ENCODE measurements at regions not wholly inside any gene's neighbourhood (a gene's known extent, or its start where the extent isn't known, plus 50 kb on each side); places are given as distances from the start of the nearest gene placed in this dataset.

DNA sequence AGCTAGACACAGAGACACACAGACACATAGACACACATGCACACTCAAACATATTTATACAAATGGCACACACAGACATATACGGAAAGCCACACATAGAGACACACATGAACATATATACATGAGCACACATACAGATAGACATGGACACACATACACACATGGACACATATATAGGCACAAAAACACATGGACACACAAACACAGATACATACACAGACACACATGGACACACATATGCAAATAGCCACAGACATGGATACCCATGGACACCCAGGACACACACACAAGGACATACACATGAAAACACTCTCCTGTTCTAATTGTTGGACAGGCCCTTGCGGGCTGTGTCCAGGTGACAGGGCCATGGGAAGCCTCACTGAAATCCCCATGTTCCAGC lies 160.1 kb downstream of the IRS1 start:
- Histone ChIP-seq H3K36me3 (ENCODE audit: control insufficient read depth, insufficient read depth, low read length, severe bottlenecking) (no peaks in the 10 kb centered on the region), H3K4me3 (ENCODE audit: low read length) (no peak overlapping the region), H3K4me1 (ENCODE audit: control insufficient read depth, insufficient read depth, low read length) (peaks cover 17% of the 10 kb centered on the region), H3K9me3 (ENCODE audit: control insufficient read depth, low read length) (peaks cover 9% of the 10 kb centered on the region), H3K27me3 (replicated peaks; ENCODE audit: control insufficient read depth, insufficient read depth, low read length) (no peaks in the 10 kb centered on the region), H3K9ac (ENCODE audit: low read length) (no peak overlapping the region)
- DNase-seq (ENCODE audit: low read depth): no peak

DNA sequence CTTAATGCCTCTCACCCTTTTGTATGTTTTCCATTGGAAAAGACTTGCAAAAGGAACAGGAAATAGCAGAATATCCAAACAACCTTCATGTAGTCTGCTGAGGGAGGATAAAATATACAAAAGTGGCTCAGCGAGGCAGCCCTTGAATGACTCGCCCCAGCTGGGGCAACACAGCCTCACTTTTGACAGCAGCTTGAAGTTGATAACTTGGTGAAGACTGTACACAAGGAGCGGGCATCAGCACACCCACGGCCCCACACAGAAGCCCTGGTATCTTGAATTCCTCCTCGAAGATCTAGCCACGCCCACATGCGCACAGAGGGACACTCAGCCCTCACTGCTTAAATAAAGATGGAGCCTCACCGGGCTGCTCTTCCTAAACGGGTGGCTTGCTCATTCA lies 161.0 kb downstream of the IRS1 start:
- peak; percentile 12 for DNase-seq (ENCODE audit: low read depth)
- Histone ChIP-seq H3K4me1 (ENCODE audit: control insufficient read depth, insufficient read depth, low read length) (peaks cover 7% of the 10 kb centered on the region), H3K4me3 (ENCODE audit: low read length) (no peak overlapping the region), H3K27me3 (replicated peaks; ENCODE audit: control insufficient read depth, insufficient read depth, low read length) (no peaks in the 10 kb centered on the region), H3K36me3 (ENCODE audit: control insufficient read depth, insufficient read depth, low read length, severe bottlenecking) (no peaks in the 10 kb centered on the region), H3K9me3 (ENCODE audit: control insufficient read depth, low read length) (peaks cover 9% of the 10 kb centered on the region), H3K9ac (ENCODE audit: low read length) (no peak overlapping the region)

GRCh38 chr2:226637383-226637782 lies 162.2 kb downstream of the IRS1 start:
- Histone ChIP-seq H3K4me3 (ENCODE audit: low read length) (no peak overlapping the region), H3K9me3 (ENCODE audit: control insufficient read depth, low read length) (peaks cover 9% of the 10 kb centered on the region), H3K27me3 (replicated peaks; ENCODE audit: control insufficient read depth, insufficient read depth, low read length) (no peaks in the 10 kb centered on the region), H3K4me1 (ENCODE audit: control insufficient read depth, insufficient read depth, low read length) (no peaks in the 10 kb centered on the region), H3K36me3 (ENCODE audit: control insufficient read depth, insufficient read depth, low read length, severe bottlenecking) (no peaks in the 10 kb centered on the region), H3K9ac (ENCODE audit: low read length) (no peak overlapping the region)
- DNase-seq (ENCODE audit: low read depth): no peak

DNA sequence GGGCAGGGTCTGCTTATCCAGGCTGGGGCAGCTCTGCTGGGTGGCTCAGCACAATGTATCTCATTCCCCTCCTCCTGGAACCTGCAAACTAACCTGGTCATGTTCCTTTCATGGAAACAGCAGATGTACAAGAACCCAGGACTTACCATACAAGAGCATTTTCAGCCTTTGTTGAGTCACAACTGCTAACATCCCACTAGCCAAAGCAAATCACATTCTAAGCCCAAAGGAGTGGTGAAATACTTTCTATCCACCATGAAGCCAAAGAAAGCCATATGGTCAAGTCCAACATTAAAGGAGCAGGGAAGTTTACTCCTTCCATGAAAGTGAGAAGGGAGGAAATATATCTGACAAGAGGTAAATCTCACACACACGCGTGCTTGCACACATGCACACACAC lies 163.0 kb downstream of the IRS1 start:
- no peak for DNase-seq (ENCODE audit: low read depth)
- no peak overlapping the region for H3K4me3 ChIP-seq (ENCODE audit: low read length)
- H3K36me3 ChIP-seq (ENCODE audit: control insufficient read depth, insufficient read depth, low read length, severe bottlenecking): no peaks in the 10 kb centered on the region
- no peaks in the 10 kb centered on the region for H3K27me3 ChIP-seq (replicated peaks; ENCODE audit: control insufficient read depth, insufficient read depth, low read length)
- peaks cover 9% of the 10 kb centered on the region for H3K9me3 ChIP-seq (ENCODE audit: control insufficient read depth, low read length)
- H3K9ac ChIP-seq (ENCODE audit: low read length): no peak overlapping the region
- H3K4me1 ChIP-seq (ENCODE audit: control insufficient read depth, insufficient read depth, low read length): no peaks in the 10 kb centered on the region

- H3K9me3 ChIP-seq (ENCODE audit: control insufficient read depth, low read length): peaks cover 3% of the 10 kb centered on the region
- no peaks in the 10 kb centered on the region for H3K4me1 ChIP-seq (ENCODE audit: control insufficient read depth, insufficient read depth, low read length)
- no peak overlapping the region for H3K9ac ChIP-seq (ENCODE audit: low read length)
- no peak for DNase-seq (ENCODE audit: low read depth)
- H3K36me3 ChIP-seq (ENCODE audit: control insufficient read depth, insufficient read depth, low read length, severe bottlenecking): no peaks in the 10 kb centered on the region
- no peaks in the 10 kb centered on the region for H3K27me3 ChIP-seq (replicated peaks; ENCODE audit: control insufficient read depth, insufficient read depth, low read length)
- H3K4me3 ChIP-seq (ENCODE audit: low read length): no peak overlapping the region
These were observed 164.5 kb downstream of the IRS1 start for GRCh38 chr2:226634943-226635604.

DNA sequence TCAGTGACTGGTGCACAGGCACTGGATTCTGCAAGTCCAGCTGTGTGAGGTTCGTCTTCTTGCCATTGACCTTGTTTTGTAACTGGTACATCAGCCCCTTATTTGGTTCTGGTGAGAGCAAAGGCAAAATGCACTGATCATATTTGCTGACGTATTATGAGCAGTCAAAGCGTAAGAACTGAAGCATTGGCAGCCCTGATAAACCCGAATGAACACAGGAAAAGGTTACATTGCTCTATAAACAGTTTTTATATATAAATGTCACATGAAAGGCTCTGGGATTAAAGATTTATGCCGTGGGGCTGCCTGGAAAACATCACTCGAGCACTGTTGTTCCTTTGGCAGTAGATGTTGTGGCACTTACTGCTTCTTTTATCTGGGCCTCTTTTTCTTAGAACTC lies 167.9 kb downstream of the IRS1 start:
- no peaks in the 10 kb centered on the region for H3K27me3 ChIP-seq (replicated peaks; ENCODE audit: control insufficient read depth, insufficient read depth, low read length)
- no peaks in the 10 kb centered on the region for H3K9me3 ChIP-seq (ENCODE audit: control insufficient read depth, low read length)
- DNase-seq (ENCODE audit: low read depth): no peak
- no peaks in the 10 kb centered on the region for H3K36me3 ChIP-seq (ENCODE audit: control insufficient read depth, insufficient read depth, low read length, severe bottlenecking)
- H3K4me3 ChIP-seq (ENCODE audit: low read length): no peak overlapping the region
- no peaks in the 10 kb centered on the region for H3K4me1 ChIP-seq (ENCODE audit: control insufficient read depth, insufficient read depth, low read length)
- no peak overlapping the region for H3K9ac ChIP-seq (ENCODE audit: low read length)

- Histone ChIP-seq H3K27me3 (replicated peaks; ENCODE audit: control insufficient read depth, insufficient read depth, low read length) (no peaks in the 10 kb centered on the region), H3K4me1 (ENCODE audit: control insufficient read depth, insufficient read depth, low read length) (no peaks in the 10 kb centered on the region), H3K4me3 (ENCODE audit: low read length) (no peak overlapping the region), H3K9me3 (ENCODE audit: control insufficient read depth, low read length) (no peaks in the 10 kb centered on the region), H3K36me3 (ENCODE audit: control insufficient read depth, insufficient read depth, low read length, severe bottlenecking) (no peaks in the 10 kb centered on the region), H3K9ac (ENCODE audit: low read length) (no peak overlapping the region)
- DNase-seq (ENCODE audit: low read depth): no peak
These were observed 168.4 kb downstream of the IRS1 start for GRCh38 chr2:226631187-226631586.

DNA sequence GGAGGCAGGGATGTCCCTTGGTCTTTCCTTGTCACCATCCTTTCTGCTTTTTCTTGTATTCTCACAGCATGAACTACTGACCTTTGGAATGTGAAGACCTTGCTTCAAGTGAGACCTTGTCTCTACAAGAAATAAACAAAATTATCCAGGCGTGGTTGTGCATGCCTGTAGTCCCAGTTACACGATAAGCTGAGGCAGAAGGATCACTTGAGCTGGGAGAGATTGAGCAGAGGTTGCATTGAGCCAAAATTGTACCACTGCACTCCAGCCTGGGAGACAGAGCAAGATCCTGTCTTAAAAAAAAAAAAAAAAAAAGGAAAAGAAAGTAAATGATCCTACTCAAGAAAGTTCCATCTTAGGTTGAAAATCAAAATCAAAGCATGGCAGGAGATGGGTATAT lies 173.7 kb downstream of the IRS1 start:
- no peak overlapping the region for H3K9ac ChIP-seq (ENCODE audit: low read length)
- no peak overlapping the region for H3K4me3 ChIP-seq (ENCODE audit: low read length)
- H3K4me1 ChIP-seq (ENCODE audit: control insufficient read depth, insufficient read depth, low read length): no peaks in the 10 kb centered on the region
- DNase-seq (ENCODE audit: low read depth): no peak
- no peaks in the 10 kb centered on the region for H3K36me3 ChIP-seq (ENCODE audit: control insufficient read depth, insufficient read depth, low read length, severe bottlenecking)
- no peaks in the 10 kb centered on the region for H3K27me3 ChIP-seq (replicated peaks; ENCODE audit: control insufficient read depth, insufficient read depth, low read length)
- no peaks in the 10 kb centered on the region for H3K9me3 ChIP-seq (ENCODE audit: control insufficient read depth, low read length)

DNA sequence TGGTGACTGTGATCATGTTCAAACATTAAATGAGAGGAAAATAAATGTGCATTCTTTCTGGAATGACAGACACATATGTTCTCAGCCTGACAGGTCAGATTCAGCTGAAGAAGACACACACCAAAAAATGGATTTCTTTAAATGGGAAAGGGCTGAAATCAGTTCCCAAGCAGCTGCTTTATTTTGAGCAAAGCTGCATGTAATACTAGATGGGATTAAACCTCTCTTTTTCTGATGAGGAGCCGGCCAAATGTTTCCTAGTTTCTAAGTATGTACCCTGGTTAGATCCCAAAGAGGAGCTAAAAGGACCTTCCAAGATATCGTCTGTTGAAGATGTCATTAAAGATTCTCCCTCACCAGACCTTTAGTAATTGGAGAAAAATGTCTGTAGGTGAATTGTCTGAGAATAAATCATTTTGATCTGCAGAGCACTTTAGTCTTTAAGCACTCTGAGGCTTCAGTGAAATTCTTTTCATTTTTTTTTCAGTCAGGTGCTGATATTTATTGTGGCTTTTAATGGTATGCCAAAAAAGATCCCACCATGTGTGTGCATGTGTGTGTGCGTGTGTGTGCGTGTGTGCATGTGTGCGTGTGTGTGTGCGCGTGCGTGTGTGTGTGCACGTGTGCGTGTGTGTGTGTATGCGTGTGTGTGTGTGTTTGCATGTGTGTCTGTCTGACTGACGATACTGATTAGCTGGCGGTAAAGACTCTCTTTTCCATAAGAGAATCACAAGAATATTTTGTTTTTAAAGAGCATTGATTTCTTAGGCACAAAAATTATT lies 175.8 kb downstream of the IRS1 start:
- DNase-seq (ENCODE audit: low read depth): peak; percentile 28
- H3K4me3 ChIP-seq (ENCODE audit: low read length): no peak overlapping the region
- H3K4me1 ChIP-seq (ENCODE audit: control insufficient read depth, insufficient read depth, low read length): no peaks in the 10 kb centered on the region
- no peaks in the 10 kb centered on the region for H3K27me3 ChIP-seq (replicated peaks; ENCODE audit: control insufficient read depth, insufficient read depth, low read length)
- no peak overlapping the region for H3K9ac ChIP-seq (ENCODE audit: low read length)
- no peaks in the 10 kb centered on the region for H3K36me3 ChIP-seq (ENCODE audit: control insufficient read depth, insufficient read depth, low read length, severe bottlenecking)
- H3K9me3 ChIP-seq (ENCODE audit: control insufficient read depth, low read length): no peaks in the 10 kb centered on the region

DNA sequence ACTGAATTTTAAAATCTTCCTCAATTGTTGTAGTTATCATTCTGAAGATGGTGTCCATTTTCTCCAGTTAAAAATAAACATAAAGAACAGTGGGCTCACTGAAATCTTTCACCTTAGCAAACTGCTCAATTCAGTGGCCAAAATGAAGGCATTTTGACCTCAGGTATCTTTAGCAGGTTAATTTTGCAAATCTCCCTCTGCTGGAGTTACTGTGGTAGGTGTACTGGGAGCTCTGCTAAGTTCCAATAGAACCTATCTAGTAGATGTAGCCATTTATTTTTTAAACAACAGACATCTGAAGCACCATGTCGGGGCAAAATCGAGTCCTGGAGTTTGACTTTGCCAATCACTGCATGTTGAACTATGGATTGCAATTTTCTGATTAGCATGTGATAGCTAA lies 177.1 kb downstream of the IRS1 start:
- H3K9ac ChIP-seq (ENCODE audit: low read length): no peak overlapping the region
- no peak overlapping the region for H3K4me3 ChIP-seq (ENCODE audit: low read length)
- H3K27me3 ChIP-seq (replicated peaks; ENCODE audit: control insufficient read depth, insufficient read depth, low read length): no peaks in the 10 kb centered on the region
- no peaks in the 10 kb centered on the region for H3K36me3 ChIP-seq (ENCODE audit: control insufficient read depth, insufficient read depth, low read length, severe bottlenecking)
- DNase-seq (ENCODE audit: low read depth): no peak
- no peaks in the 10 kb centered on the region for H3K9me3 ChIP-seq (ENCODE audit: control insufficient read depth, low read length)
- H3K4me1 ChIP-seq (ENCODE audit: control insufficient read depth, insufficient read depth, low read length): no peaks in the 10 kb centered on the region

GRCh38 chr2:226620176-226620575 lies 179.4 kb downstream of the IRS1 start:
- Histone ChIP-seq H3K9ac (ENCODE audit: low read length) (no peak overlapping the region), H3K27me3 (replicated peaks; ENCODE audit: control insufficient read depth, insufficient read depth, low read length) (no peaks in the 10 kb centered on the region), H3K4me3 (ENCODE audit: low read length) (no peak overlapping the region), H3K36me3 (ENCODE audit: control insufficient read depth, insufficient read depth, low read length, severe bottlenecking) (no peaks in the 10 kb centered on the region), H3K4me1 (ENCODE audit: control insufficient read depth, insufficient read depth, low read length) (no peaks in the 10 kb centered on the region), H3K9me3 (ENCODE audit: control insufficient read depth, low read length) (no peaks in the 10 kb centered on the region)
- DNase-seq (ENCODE audit: low read depth): no peak
